ENCODE measurements at regions not wholly inside any gene's neighbourhood (a gene's known extent, or its start where the extent isn't known, plus 50 kb on each side); places are given as distances from the start of the nearest gene placed in this dataset.

GRCh38 chr6:3559561-3559960 lies 102.7 kb upstream of the SLC22A23 start:
- POLR2A ChIA-PET: no interaction called here
- no peaks in the 10 kb centered on the region for H3K4me1 ChIP-seq (ENCODE audit: control insufficient read depth, insufficient read depth, low read length)
- in situ Hi-C loops (cut with HindIII; ENCODE audit: low pct_unique_long_range_greater_than_20kb, low sequenced_read_pairs) (no loop called here), intact Hi-C loops (cut with micrococcal nuclease; ENCODE audit: unreplicated experiment) (no loop called here)
- BruUV-seq (replicated peaks): no TSS peak
- CTCF ChIA-PET: no interaction called here
- H3K27ac ChIP-seq (ENCODE audit: low read length): no peak overlapping the region
- ATAC-seq (no peak), DNase-seq (ENCODE audit: low read depth, low spot score) (no peak)
- no peak for TF ChIP-seq POLR2AphosphoS5 (IDR thresholded peaks at IDR 0.05; ENCODE audit: low read depth, low read length)
- TF ChIP-seq TCF7L2 (IDR thresholded peaks at IDR 0.05; ENCODE audit: low read depth, low read length): no peak
- TF ChIP-seq, protein P1, sequence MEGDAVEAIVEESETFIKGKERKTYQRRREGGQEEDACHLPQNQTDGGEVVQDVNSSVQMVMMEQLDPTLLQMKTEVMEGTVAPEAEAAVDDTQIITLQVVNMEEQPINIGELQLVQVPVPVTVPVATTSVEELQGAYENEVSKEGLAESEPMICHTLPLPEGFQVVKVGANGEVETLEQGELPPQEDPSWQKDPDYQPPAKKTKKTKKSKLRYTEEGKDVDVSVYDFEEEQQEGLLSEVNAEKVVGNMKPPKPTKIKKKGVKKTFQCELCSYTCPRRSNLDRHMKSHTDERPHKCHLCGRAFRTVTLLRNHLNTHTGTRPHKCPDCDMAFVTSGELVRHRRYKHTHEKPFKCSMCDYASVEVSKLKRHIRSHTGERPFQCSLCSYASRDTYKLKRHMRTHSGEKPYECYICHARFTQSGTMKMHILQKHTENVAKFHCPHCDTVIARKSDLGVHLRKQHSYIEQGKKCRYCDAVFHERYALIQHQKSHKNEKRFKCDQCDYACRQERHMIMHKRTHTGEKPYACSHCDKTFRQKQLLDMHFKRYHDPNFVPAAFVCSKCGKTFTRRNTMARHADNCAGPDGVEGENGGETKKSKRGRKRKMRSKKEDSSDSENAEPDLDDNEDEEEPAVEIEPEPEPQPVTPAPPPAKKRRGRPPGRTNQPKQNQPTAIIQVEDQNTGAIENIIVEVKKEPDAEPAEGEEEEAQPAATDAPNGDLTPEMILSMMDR (IDR thresholded peaks at IDR 0.05): no peak
- TF ChIP-seq SIN3A (IDR thresholded peaks at IDR 0.05; ENCODE audit: borderline replicate concordance, insufficient read depth, low read depth, low read length): no peak
- no peak for TF ChIP-seq REST (IDR thresholded peaks at IDR 0.05; ENCODE audit: insufficient read depth in 1 of 2, low read depth in 2 of 2, low read length in 1 of 2)
- H3K27me3 ChIP-seq (ENCODE audit: control insufficient read depth, insufficient read depth, low read length): peaks cover 5% of the 10 kb centered on the region
- no peaks in the 10 kb centered on the region; the same call in 1 of the 2 replicates for H3K36me3 ChIP-seq (ENCODE audit: control insufficient read depth, insufficient read depth, low read length)
- H3K4me3 ChIP-seq (ENCODE audit: low read depth in 2 of 2, low read length in 2 of 2): no peak overlapping the region
- no peaks in the 10 kb centered on the region for H3K9me3 ChIP-seq (ENCODE audit: control insufficient read depth, insufficient read depth, low read depth, low read length)

DNA sequence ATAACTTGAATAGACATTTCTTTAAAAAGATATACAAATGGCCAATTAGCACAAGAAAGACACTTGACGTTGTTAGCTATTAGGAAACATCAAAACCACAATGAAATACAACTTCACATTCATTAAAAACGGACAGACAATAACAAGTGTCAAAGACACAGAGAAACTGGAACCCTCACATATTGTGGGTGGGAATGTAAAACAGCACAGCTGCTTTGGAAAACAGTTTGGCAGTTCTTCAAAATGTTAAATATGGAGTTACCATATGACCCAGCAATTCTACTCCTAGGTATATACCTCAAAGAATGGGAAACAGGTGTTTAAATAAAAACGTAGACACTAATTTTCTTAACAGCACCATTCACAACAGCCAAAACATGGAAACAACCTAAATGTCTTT lies 100.5 kb upstream of the SLC22A23 start:
- H3K27me3 ChIP-seq (ENCODE audit: control insufficient read depth, insufficient read depth, low read length): peaks cover 8% of the 10 kb centered on the region
- no peaks in the 10 kb centered on the region; the same call in 1 of the 2 replicates for H3K36me3 ChIP-seq (ENCODE audit: control insufficient read depth, insufficient read depth, low read length)
- no peak for DNase-seq (ENCODE audit: low read depth, low spot score)
- TF ChIP-seq, protein P1 (IDR thresholded peaks at IDR 0.05): no peak
- no peak for TF ChIP-seq TCF7L2 (IDR thresholded peaks at IDR 0.05; ENCODE audit: low read depth, low read length)
- TF ChIP-seq POLR2AphosphoS5 (IDR thresholded peaks at IDR 0.05; ENCODE audit: low read depth, low read length): no peak
- no peak for TF ChIP-seq SIN3A (IDR thresholded peaks at IDR 0.05; ENCODE audit: borderline replicate concordance, insufficient read depth, low read depth, low read length)
- TF ChIP-seq REST (IDR thresholded peaks at IDR 0.05; ENCODE audit: insufficient read depth in 1 of 2, low read depth in 2 of 2, low read length in 1 of 2): no peak
- intact Hi-C loops (cut with micrococcal nuclease; ENCODE audit: unreplicated experiment) (no loop called here), in situ Hi-C loops (cut with HindIII; ENCODE audit: low pct_unique_long_range_greater_than_20kb, low sequenced_read_pairs) (no loop called here)
- no peaks in the 10 kb centered on the region for H3K9me3 ChIP-seq (ENCODE audit: control insufficient read depth, insufficient read depth, low read depth, low read length)
- no peaks in the 10 kb centered on the region for H3K4me1 ChIP-seq (ENCODE audit: control insufficient read depth, insufficient read depth, low read length)
- H3K4me3 ChIP-seq (ENCODE audit: low read depth in 2 of 2, low read length in 2 of 2): no peak overlapping the region
- no TSS peak for BruUV-seq (replicated peaks)
- H3K27ac ChIP-seq (ENCODE audit: low read length): no peak overlapping the region
- ChIA-PET CTCF (no interaction called here), POLR2A (no interaction called here)
- ATAC-seq: no peak
